Trophoblast cell (in vitro differentiated cells and primary cell): ENCODE measurements at regions not wholly inside any gene's neighbourhood (a gene's known extent, or its start where the extent isn't known, plus 50 kb on each side); places are given as distances from the start of the nearest gene placed in this dataset.

Source experiments
- DNase-seq, 2 donors: peaks; one replicate each; pipeline ENCODE4 v3.0.0-alpha.2; 2016
- H2AFZ ChIP-seq: 2 replicates; pipeline ENCODE4 v1.6.1; 2013; ENCODE audit warnings: low read length, moderate library complexity, mild to moderate bottlenecking; ENCODE audit not compliant: insufficient read depth, poor library complexity
- H2AK5ac ChIP-seq: 2 replicates; pipeline ENCODE4 v1.6.1; 2013; ENCODE audit warnings: mild to moderate bottlenecking, low read length
- H2BK120ac ChIP-seq: 2 replicates; pipeline ENCODE4 v1.6.1; 2013; ENCODE audit warnings: low read length, mild to moderate bottlenecking, moderate library complexity; ENCODE audit not compliant: insufficient read depth, poor library complexity
- H2BK12ac ChIP-seq: 2 replicates; pipeline ENCODE4 v1.6.1; 2013; ENCODE audit warnings: mild to moderate bottlenecking, low read length, moderate library complexity
- H2BK5ac ChIP-seq: 2 replicates; pipeline ENCODE4 v1.6.1; 2013; ENCODE audit warnings: low read length, low read depth, moderate library complexity, mild to moderate bottlenecking; ENCODE audit not compliant: poor library complexity
- H3K14ac ChIP-seq: 2 replicates; pipeline ENCODE4 v1.6.1; 2013; ENCODE audit warnings: mild to moderate bottlenecking, low read length
- H3K18ac ChIP-seq: 2 replicates; pipeline ENCODE4 v1.6.1; 2013; ENCODE audit warnings: mild to moderate bottlenecking, low read length
- H3K23ac ChIP-seq: 2 replicates; pipeline ENCODE4 v1.6.1; 2013; ENCODE audit warnings: low read length
- H3K27ac ChIP-seq: 2 replicates; pipeline ENCODE4 v1.5.1; 2013; ENCODE audit warnings: low read depth, mild to moderate bottlenecking, inconsistent platforms, low read length, moderate library complexity
- H3K27me3 ChIP-seq: 2 replicates; pipeline ENCODE4 v1.6.1; 2013; ENCODE audit warnings: inconsistent platforms, mild to moderate bottlenecking, low read length, moderate library complexity; ENCODE audit not compliant: insufficient read depth
- H3K36me3 ChIP-seq, 2 experiments: 1 replicate in 1 of 2; 2 replicates in 1 of 2; pipeline ENCODE4 v1.6.1; 2013; ENCODE audit warnings: low read length in 2 of 2, mild to moderate bottlenecking in 2 of 2, moderate library complexity in 1 of 2; ENCODE audit not compliant: insufficient read depth in 2 of 2, control insufficient read depth in 1 of 2
- H3K4ac ChIP-seq: 2 replicates; pipeline ENCODE4 v1.6.1; 2013; ENCODE audit warnings: low read depth, mild to moderate bottlenecking, low read length, moderate library complexity
- H3K4me1 ChIP-seq, 2 experiments: 1 replicate in 1 of 2; 2 replicates in 1 of 2; pipeline ENCODE4 v1.6.1; 2013; ENCODE audit warnings: low read length in 2 of 2, mild to moderate bottlenecking in 2 of 2, moderate library complexity in 1 of 2; ENCODE audit not compliant: insufficient read depth in 2 of 2, control insufficient read depth in 1 of 2
- H3K4me2 ChIP-seq: 2 replicates; pipeline ENCODE4 v1.6.1; 2013; ENCODE audit warnings: inconsistent platforms, mild to moderate bottlenecking, low read length, moderate library complexity
- H3K4me3 ChIP-seq: 2 replicates; pipeline ENCODE4 v1.5.1; 2013; ENCODE audit warnings: mild to moderate bottlenecking, low read depth, low read length, inconsistent platforms
- H3K79me1 ChIP-seq: one replicate; pipeline ENCODE4 v1.6.1; 2013; ENCODE audit warnings: low read length
- H3K79me2 ChIP-seq: 2 replicates; pipeline ENCODE4 v1.6.1; 2013; ENCODE audit warnings: low read length, mild to moderate bottlenecking; ENCODE audit not compliant: control insufficient read depth, insufficient read depth, poor library complexity
- H3K9ac ChIP-seq: 2 replicates; pipeline ENCODE4 v1.6.1; 2013; ENCODE audit warnings: mild to moderate bottlenecking, low read length
- H3K9me3 ChIP-seq: 2 replicates; pipeline ENCODE4 v1.6.1; 2013; ENCODE audit warnings: low read depth, mild to moderate bottlenecking, control low read depth, inconsistent platforms, low read length; ENCODE audit not compliant: insufficient read depth
- H4K12ac ChIP-seq: 2 replicates; pipeline ENCODE4 v1.6.1; 2013; ENCODE audit warnings: low read depth, mild to moderate bottlenecking, low read length, moderate library complexity
- H4K8ac ChIP-seq: 2 replicates; pipeline ENCODE4 v1.6.1; 2013; ENCODE audit warnings: low read depth, mild to moderate bottlenecking, low read length, moderate library complexity
- H4K91ac ChIP-seq: one replicate; pipeline ENCODE4 v1.6.1; 2013; ENCODE audit warnings: low read depth, mild to moderate bottlenecking, low read length, moderate library complexity
- WGBS: extraction: QIAGEN DNeasy Blood & Tissue Kit; methylation state at CpG from one replicate; pipeline ENCODE4 v1.1.7; 2013; ENCODE audit warnings: missing lambda C conversion rate; ENCODE audit not compliant: insufficient read length, insufficient coverage; ENCODE audit errors: extremely low coverage; 5-methylcytosine and 5-hydroxymethylcytosine counted together

GRCh38 chrX:148426467-148426866 lies 74.0 kb upstream of the AFF2 start:
- Histone ChIP-seq H3K4me3 (no peak overlapping the region), H3K18ac (no peak overlapping the region), H3K27me3 (no peaks in the 10 kb centered on the region), H2AFZ (no peak overlapping the region), H4K8ac (no peak overlapping the region), H3K9me3 (no peaks in the 10 kb centered on the region), H4K91ac (no peak overlapping the region), H3K27ac (no peak overlapping the region), H3K79me2 (no peaks in the 10 kb centered on the region), H2BK120ac (no peak overlapping the region), H2AK5ac (no peak overlapping the region), H3K4me2 (no peak overlapping the region), H3K9ac (no peak overlapping the region), H3K4ac (no peak overlapping the region), H2BK5ac (no peak overlapping the region), H2BK12ac (no peak overlapping the region), H3K14ac (no peak overlapping the region), H3K23ac (no peak overlapping the region), H4K12ac (no peak overlapping the region), H3K36me3 (no peaks in the 10 kb centered on the region), H3K4me1 (no peaks in the 10 kb centered on the region), H3K79me1 (no peaks in the 10 kb centered on the region)
- WGBS = no CpG with 5 or more reads among the region's 3 CpGs
- no peak for DNase-seq

GRCh38 chrX:148441387-148441786 lies 59.0 kb upstream of the AFF2 start:
- H3K4ac ChIP-seq = no peak overlapping the region
- no peak overlapping the region for H2BK120ac ChIP-seq
- no peaks in the 10 kb centered on the region for H3K9me3 ChIP-seq
- no peak overlapping the region for H3K4me2 ChIP-seq
- no peaks in the 10 kb centered on the region for H3K4me1 ChIP-seq
- no peak overlapping the region for H3K18ac ChIP-seq
- H3K79me2 ChIP-seq = no peaks in the 10 kb centered on the region
- H3K23ac ChIP-seq = no peak overlapping the region
- H2BK12ac ChIP-seq = no peak overlapping the region
- H3K36me3 ChIP-seq = no peaks in the 10 kb centered on the region
- no peak overlapping the region for H3K4me3 ChIP-seq
- no peak overlapping the region for H2BK5ac ChIP-seq
- no peak overlapping the region for H2AK5ac ChIP-seq
- H3K79me1 ChIP-seq = no peaks in the 10 kb centered on the region
- no peak overlapping the region for H4K8ac ChIP-seq
- no peak overlapping the region for H4K91ac ChIP-seq
- H3K27me3 ChIP-seq = no peaks in the 10 kb centered on the region
- H3K9ac ChIP-seq = no peak overlapping the region
- WGBS = no CpG with 5 or more reads among the region's 3 CpGs
- no peak for DNase-seq
- no peak overlapping the region for H2AFZ ChIP-seq
- H4K12ac ChIP-seq = no peak overlapping the region
- no peak overlapping the region for H3K14ac ChIP-seq
- no peak overlapping the region for H3K27ac ChIP-seq

GRCh38 chrX:148443216-148443615 lies 57.2 kb upstream of the AFF2 start:
- H3K4me2 ChIP-seq = no peak overlapping the region
- H3K9ac ChIP-seq = no peak overlapping the region
- no CpG with 5 or more reads among the region's 3 CpGs for WGBS

GRCh38 chrX:148448686-148449085 lies 51.7 kb upstream of the AFF2 start:
- H2BK120ac ChIP-seq = no peak overlapping the region
- no peak overlapping the region for H3K9ac ChIP-seq
- no peaks in the 10 kb centered on the region for H3K9me3 ChIP-seq
- H3K79me1 ChIP-seq = no peaks in the 10 kb centered on the region
- H4K91ac ChIP-seq = no peak overlapping the region
- no peak overlapping the region for H3K4me3 ChIP-seq
- no peaks in the 10 kb centered on the region for H3K27me3 ChIP-seq
- H4K8ac ChIP-seq = no peak overlapping the region
- H4K12ac ChIP-seq = no peak overlapping the region
- H3K4me2 ChIP-seq = no peak overlapping the region
- H3K4me1 ChIP-seq = no peaks in the 10 kb centered on the region
- H3K4ac ChIP-seq = no peak overlapping the region
- H2AK5ac ChIP-seq = no peak overlapping the region
- H3K23ac ChIP-seq = no peak overlapping the region
- H2AFZ ChIP-seq = no peak overlapping the region
- H3K14ac ChIP-seq = no peak overlapping the region
- H3K27ac ChIP-seq = no peak overlapping the region
- DNase-seq = no peak
- no CpG with 5 or more reads among the region's 4 CpGs for WGBS
- H3K36me3 ChIP-seq = no peaks in the 10 kb centered on the region
- no peak overlapping the region for H2BK12ac ChIP-seq
- no peaks in the 10 kb centered on the region for H3K79me2 ChIP-seq
- H3K18ac ChIP-seq = no peak overlapping the region
- H2BK5ac ChIP-seq = no peak overlapping the region

More at GRCh38 chrX:148443216-148443615, 57.2 kb upstream of the AFF2 start:
- DNase-seq = no peak
- no peak overlapping the region for H4K91ac ChIP-seq
- H2AFZ ChIP-seq = no peak overlapping the region
- H3K4me1 ChIP-seq = no peaks in the 10 kb centered on the region
- no peak overlapping the region for H2AK5ac ChIP-seq
- no peaks in the 10 kb centered on the region for H3K36me3 ChIP-seq
- H3K23ac ChIP-seq = no peak overlapping the region
- no peak overlapping the region for H4K12ac ChIP-seq
- H3K9me3 ChIP-seq = no peaks in the 10 kb centered on the region
- no peak overlapping the region for H3K27ac ChIP-seq
- H3K79me2 ChIP-seq = no peaks in the 10 kb centered on the region
- H3K18ac ChIP-seq = no peak overlapping the region
- H2BK12ac ChIP-seq = no peak overlapping the region
- no peaks in the 10 kb centered on the region for H3K79me1 ChIP-seq
- H2BK5ac ChIP-seq = no peak overlapping the region
- H3K4ac ChIP-seq = no peak overlapping the region
- no peak overlapping the region for H3K14ac ChIP-seq
- no peak overlapping the region for H3K4me3 ChIP-seq
- H3K27me3 ChIP-seq = no peaks in the 10 kb centered on the region
- H2BK120ac ChIP-seq = no peak overlapping the region
- H4K8ac ChIP-seq = no peak overlapping the region
